ENCODE measurements at regions not wholly inside any gene's neighbourhood (a gene's known extent, or its start where the extent isn't known, plus 50 kb on each side); places are given as distances from the start of the nearest gene placed in this dataset.

DNA sequence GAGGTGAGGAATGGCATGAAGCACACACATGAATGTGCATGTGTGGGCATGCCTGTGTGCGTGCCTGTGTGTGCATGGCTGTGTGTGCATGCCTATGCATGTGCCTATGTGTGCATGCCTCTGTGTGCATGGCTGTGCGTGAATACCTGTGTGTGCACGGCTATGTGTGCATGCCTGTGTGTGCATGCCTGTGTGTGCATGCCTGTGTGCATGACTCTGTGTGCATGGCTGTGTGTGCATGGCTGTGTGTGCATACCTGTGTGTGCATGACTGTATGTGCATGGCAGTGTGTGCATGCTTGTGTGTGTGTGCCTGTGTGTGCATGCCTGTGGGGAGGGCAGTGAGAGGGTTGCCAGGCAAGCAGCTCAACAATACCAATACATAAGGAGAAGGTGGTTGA is 276.5 kb upstream of the ERCC4 start:
- TF ChIP-seq POLR2A (IDR thresholded peaks at IDR 0.05; ENCODE audit: low read depth, low read length) = no peak
- no peak for TF ChIP-seq FOS (IDR thresholded peaks at IDR 0.05; ENCODE audit: low read depth, low read length)
- TF ChIP-seq, protein P1, sequence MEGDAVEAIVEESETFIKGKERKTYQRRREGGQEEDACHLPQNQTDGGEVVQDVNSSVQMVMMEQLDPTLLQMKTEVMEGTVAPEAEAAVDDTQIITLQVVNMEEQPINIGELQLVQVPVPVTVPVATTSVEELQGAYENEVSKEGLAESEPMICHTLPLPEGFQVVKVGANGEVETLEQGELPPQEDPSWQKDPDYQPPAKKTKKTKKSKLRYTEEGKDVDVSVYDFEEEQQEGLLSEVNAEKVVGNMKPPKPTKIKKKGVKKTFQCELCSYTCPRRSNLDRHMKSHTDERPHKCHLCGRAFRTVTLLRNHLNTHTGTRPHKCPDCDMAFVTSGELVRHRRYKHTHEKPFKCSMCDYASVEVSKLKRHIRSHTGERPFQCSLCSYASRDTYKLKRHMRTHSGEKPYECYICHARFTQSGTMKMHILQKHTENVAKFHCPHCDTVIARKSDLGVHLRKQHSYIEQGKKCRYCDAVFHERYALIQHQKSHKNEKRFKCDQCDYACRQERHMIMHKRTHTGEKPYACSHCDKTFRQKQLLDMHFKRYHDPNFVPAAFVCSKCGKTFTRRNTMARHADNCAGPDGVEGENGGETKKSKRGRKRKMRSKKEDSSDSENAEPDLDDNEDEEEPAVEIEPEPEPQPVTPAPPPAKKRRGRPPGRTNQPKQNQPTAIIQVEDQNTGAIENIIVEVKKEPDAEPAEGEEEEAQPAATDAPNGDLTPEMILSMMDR (conservative IDR thresholded peaks at IDR 0.05; ENCODE audit: low read depth, low read length) = no peak
- TF ChIP-seq, protein P2, sequence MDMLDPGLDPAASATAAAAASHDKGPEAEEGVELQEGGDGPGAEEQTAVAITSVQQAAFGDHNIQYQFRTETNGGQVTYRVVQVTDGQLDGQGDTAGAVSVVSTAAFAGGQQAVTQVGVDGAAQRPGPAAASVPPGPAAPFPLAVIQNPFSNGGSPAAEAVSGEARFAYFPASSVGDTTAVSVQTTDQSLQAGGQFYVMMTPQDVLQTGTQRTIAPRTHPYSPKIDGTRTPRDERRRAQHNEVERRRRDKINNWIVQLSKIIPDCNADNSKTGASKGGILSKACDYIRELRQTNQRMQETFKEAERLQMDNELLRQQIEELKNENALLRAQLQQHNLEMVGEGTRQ (IDR thresholded peaks at IDR 0.05; ENCODE audit: low read depth, low read length) = no peak
- no peak for TF ChIP-seq CEBPB (IDR thresholded peaks at IDR 0.05; ENCODE audit: low read depth, low read length)
- TF ChIP-seq CHD1 (IDR thresholded peaks at IDR 0.05; ENCODE audit: low read depth, low read length) = no peak
- no peak for TF ChIP-seq RAD21 (IDR thresholded peaks at IDR 0.05; ENCODE audit: low read length)
- TF ChIP-seq MAFK (IDR thresholded peaks at IDR 0.05; ENCODE audit: low read depth, low read length) = no peak
- no peak for TF ChIP-seq RFX5 (IDR thresholded peaks at IDR 0.05; ENCODE audit: low read depth, low read length)
- TF ChIP-seq RCOR1 (IDR thresholded peaks at IDR 0.05; ENCODE audit: insufficient replicate concordance, low read length) = no peak
- TF ChIP-seq BHLHE40 (IDR thresholded peaks at IDR 0.05; ENCODE audit: low read depth, low read length) = no peak

All from IMR-90 (cell line).